ENCODE measurements at regions not wholly inside any gene's neighbourhood (a gene's known extent, or its start where the extent isn't known, plus 50 kb on each side); places are given as distances from the start of the nearest gene placed in this dataset.

DNA sequence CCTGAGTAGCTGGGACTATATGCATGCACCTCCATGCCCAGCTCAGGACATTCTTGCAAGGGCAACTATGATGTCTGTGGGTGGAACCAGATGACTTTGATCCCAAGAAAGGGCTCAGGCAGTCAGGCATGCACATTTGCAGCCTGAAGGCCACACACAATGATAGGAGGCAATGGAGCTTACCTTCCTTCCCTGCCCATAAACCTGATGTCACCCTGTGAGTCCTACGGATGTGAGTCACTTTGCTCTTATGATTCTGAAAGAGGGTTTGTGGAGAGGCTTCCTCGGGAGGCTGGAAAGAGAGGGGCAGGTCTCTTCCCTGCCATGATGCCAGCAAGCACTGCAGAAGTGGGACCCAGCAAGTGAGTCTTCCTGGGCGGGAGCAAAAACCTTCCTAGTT lies 202.4 kb downstream of the LY86 start:
- no peak for DNase-seq

DNA sequence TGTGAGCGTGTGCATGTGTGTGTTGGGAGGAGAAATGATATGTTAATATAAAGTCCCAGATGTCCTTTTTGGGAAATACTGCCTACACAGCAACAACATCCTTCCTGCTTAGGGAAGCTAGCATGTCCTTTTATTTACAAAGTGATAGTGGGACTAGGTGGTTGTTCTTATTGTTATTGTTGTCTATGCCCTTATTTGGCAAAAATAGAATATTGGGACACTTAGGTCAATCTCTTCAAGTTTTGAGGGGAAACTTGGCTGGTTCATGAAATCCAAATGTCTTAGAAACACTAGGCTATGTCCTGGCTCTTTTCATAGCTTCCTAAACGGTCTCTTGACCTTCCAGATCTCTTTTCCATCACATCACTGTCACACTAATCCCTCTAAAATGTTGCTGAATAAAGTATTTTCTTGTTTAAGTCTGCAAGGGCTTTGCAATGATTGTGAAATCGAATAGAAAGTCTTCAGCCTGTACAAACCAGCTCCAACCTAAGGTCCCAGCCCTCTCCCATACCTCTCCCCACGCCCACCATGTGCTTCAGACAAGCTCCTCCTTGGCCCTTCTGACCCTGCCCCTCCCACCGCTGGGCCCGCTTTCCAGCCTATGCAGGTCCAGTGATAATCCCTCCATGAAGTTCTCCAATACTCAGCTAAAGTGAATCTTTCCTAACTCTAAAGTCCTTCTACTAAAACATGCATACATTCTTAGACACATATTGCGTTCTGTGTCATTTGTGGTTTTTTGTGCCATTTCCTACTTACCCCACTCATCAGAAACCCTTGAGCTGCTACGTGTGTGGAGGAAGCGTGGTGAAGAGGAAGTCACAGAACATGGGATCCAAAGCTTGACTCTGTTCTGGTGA lies 205.1 kb downstream of the LY86 start:
- no peak overlapping the region for H3K27ac Mint-ChIP-seq
- no peak for ATAC-seq (replicated peaks in 1 of 4)
- H3K27ac ChIP-seq (ENCODE audit: low read length) = no peak overlapping the region

More for the DNA sequence above, 202.4 kb downstream of the LY86 start:
- H3K9me3 ChIP-seq = no peaks in the 10 kb centered on the region
- no peak overlapping the region for H3K27ac ChIP-seq (ENCODE audit: low read length)
- Mint-ChIP-seq H3K4me3 (no peak overlapping the region), H3K36me3 (no peaks in the 10 kb centered on the region), H3K4me1 (peaks cover 3 to 8% (median 5%) of the 10 kb centered on the region in 3 donors), H3K27me3 (no peaks in the 10 kb centered on the region), H3K9me3 (no peaks in the 10 kb centered on the region), H3K27ac (no peak overlapping the region)
- POLR2A ChIA-PET = no interaction called here
- H3K4me1 ChIP-seq (ENCODE audit: control insufficient read depth in 1 of 2, extremely low read depth in 1 of 2, insufficient read depth in 2 of 2, low read length in 2 of 2) = peaks cover 0 to 11% of the 10 kb centered on the region in 2 experiments
- H3K4me3 ChIP-seq (ENCODE audit: control insufficient read depth in 1 of 2, extremely low read depth in 1 of 2, low read length in 1 of 2) = no peak overlapping the region
- no CpG with 5 or more reads among the region's 3 CpGs for WGBS (ENCODE audit: insufficient coverage)
- no peaks in the 10 kb centered on the region for H3K36me3 ChIP-seq (ENCODE audit: control insufficient read depth in 2 of 2, extremely low read depth in 1 of 2, insufficient read depth in 1 of 2, low read length in 1 of 2)
- H3K27me3 ChIP-seq (replicated peaks in 1 of 2; ENCODE audit: control insufficient read depth in 2 of 2, extremely low read depth in 1 of 2, insufficient read depth in 2 of 2, low read length in 1 of 2) = no peaks in the 10 kb centered on the region
- no peak for ATAC-seq (replicated peaks in 1 of 4)
- CTCF ChIA-PET = no interaction called here

GRCh38 chr6:6795393-6795792 lies 206.9 kb downstream of the LY86 start:
- Histone ChIP-seq H3K27me3 (replicated peaks in 1 of 2; ENCODE audit: control insufficient read depth in 2 of 2, extremely low read depth in 1 of 2, insufficient read depth in 2 of 2, low read length in 1 of 2) (peaks cover 0 to 5% of the 10 kb centered on the region in 2 experiments), H3K4me1 (ENCODE audit: control insufficient read depth in 1 of 2, extremely low read depth in 1 of 2, insufficient read depth in 2 of 2, low read length in 2 of 2) (peaks cover 2 to 11% of the 10 kb centered on the region in 2 experiments), H3K9me3 (no peaks in the 10 kb centered on the region), H3K4me3 (ENCODE audit: control insufficient read depth in 1 of 2, extremely low read depth in 1 of 2, low read length in 1 of 2) (no peak overlapping the region), H3K36me3 (ENCODE audit: control insufficient read depth in 2 of 2, extremely low read depth in 1 of 2, insufficient read depth in 1 of 2, low read length in 1 of 2) (no peaks in the 10 kb centered on the region), H3K27ac (ENCODE audit: low read length) (no peak overlapping the region)
- Mint-ChIP-seq H3K4me1 (peaks cover 6 to 13% (median 9%) of the 10 kb centered on the region in 3 donors), H3K36me3 (no peaks in the 10 kb centered on the region), H3K27me3 (no peaks in the 10 kb centered on the region), H3K27ac (no peak overlapping the region), H3K4me3 (no peak overlapping the region), H3K9me3 (no peaks in the 10 kb centered on the region)
- ATAC-seq (replicated peaks in 1 of 4) (no peak), DNase-seq (no peak)
- 100% methylated on average over 1 of the region's 4 CpGs for WGBS (ENCODE audit: insufficient coverage)
- ChIA-PET POLR2A (no interaction called here), CTCF (no interaction called here)

More for the DNA sequence above, 205.1 kb downstream of the LY86 start:
- H3K27me3 ChIP-seq (replicated peaks in 1 of 2; ENCODE audit: control insufficient read depth in 2 of 2, extremely low read depth in 1 of 2, insufficient read depth in 2 of 2, low read length in 1 of 2) = peaks cover 0 to 2% of the 10 kb centered on the region in 2 experiments
- peaks cover 3 to 8% (median 5%) of the 10 kb centered on the region in 3 donors for H3K4me1 Mint-ChIP-seq
- H3K4me3 Mint-ChIP-seq = no peak overlapping the region
- no peak overlapping the region for H3K4me3 ChIP-seq (ENCODE audit: control insufficient read depth in 1 of 2, extremely low read depth in 1 of 2, low read length in 1 of 2)
- H3K9me3 Mint-ChIP-seq = no peaks in the 10 kb centered on the region
- POLR2A ChIA-PET = interaction anchor here in 1 of 2 donors (0.5 kb wide), 1 partner anchor 74 kb away, joined by 3 read pairs; no protein-coding TSS in a partner anchor
- H3K36me3 Mint-ChIP-seq = no peaks in the 10 kb centered on the region
- H3K4me1 ChIP-seq (ENCODE audit: control insufficient read depth in 1 of 2, extremely low read depth in 1 of 2, insufficient read depth in 2 of 2, low read length in 2 of 2) = peaks cover 0 to 11% of the 10 kb centered on the region in 2 experiments
- H3K27me3 Mint-ChIP-seq = no peaks in the 10 kb centered on the region
- no peaks in the 10 kb centered on the region for H3K9me3 ChIP-seq
- no peaks in the 10 kb centered on the region for H3K36me3 ChIP-seq (ENCODE audit: control insufficient read depth in 2 of 2, extremely low read depth in 1 of 2, insufficient read depth in 1 of 2, low read length in 1 of 2)
- DNase-seq = no peak
- 87% methylated on average over 4 of the region's 9 CpGs for WGBS (ENCODE audit: insufficient coverage)
- CTCF ChIA-PET = interaction anchor here in 1 of 2 donors (0.6 kb wide), 1 partner anchor 24 kb away, joined by 3 read pairs; no protein-coding TSS in a partner anchor

DNA sequence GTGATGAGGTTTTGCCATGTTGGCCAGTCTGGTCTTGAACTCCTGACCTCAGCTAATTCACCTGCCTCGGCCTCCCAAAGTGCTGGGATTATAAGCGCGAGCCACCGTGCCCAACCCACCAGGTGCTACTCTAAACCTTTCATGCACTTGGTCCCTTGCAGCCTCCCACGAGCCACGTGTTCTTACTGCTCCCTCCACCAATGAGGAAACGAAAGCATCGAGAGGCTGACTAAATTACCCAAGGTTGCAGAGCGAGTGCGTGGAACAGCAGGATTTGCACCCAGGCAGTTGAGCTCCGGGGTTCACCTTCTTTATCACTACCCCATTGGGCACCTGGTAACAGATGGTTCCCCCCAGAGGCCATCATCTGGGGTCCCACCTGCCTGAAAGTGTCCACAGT lies 208.3 kb downstream of the LY86 start:
- ChIA-PET CTCF (no interaction called here), POLR2A (no interaction called here)
- Mint-ChIP-seq H3K4me1 (peaks cover 6 to 17% (median 9%) of the 10 kb centered on the region in 3 donors), H3K27me3 (no peaks in the 10 kb centered on the region), H3K27ac (no peak overlapping the region), H3K4me3 (no peak overlapping the region), H3K9me3 (no peaks in the 10 kb centered on the region), H3K36me3 (no peaks in the 10 kb centered on the region)
- Histone ChIP-seq H3K4me3 (ENCODE audit: control insufficient read depth in 1 of 2, extremely low read depth in 1 of 2, low read length in 1 of 2) (no peak overlapping the region), H3K9me3 (no peaks in the 10 kb centered on the region), H3K36me3 (ENCODE audit: control insufficient read depth in 2 of 2, extremely low read depth in 1 of 2, insufficient read depth in 1 of 2, low read length in 1 of 2) (no peaks in the 10 kb centered on the region), H3K27me3 (replicated peaks in 1 of 2; ENCODE audit: control insufficient read depth in 2 of 2, extremely low read depth in 1 of 2, insufficient read depth in 2 of 2, low read length in 1 of 2) (peaks cover 0 to 9% of the 10 kb centered on the region in 2 experiments), H3K4me1 (ENCODE audit: control insufficient read depth in 1 of 2, extremely low read depth in 1 of 2, insufficient read depth in 2 of 2, low read length in 2 of 2) (peaks cover 2 to 11% of the 10 kb centered on the region in 2 experiments), H3K27ac (ENCODE audit: low read length) (no peak overlapping the region)
- ATAC-seq (replicated peaks in 1 of 4) (no peak), DNase-seq (no peak)
- 89% methylated on average over 9 of the region's 11 CpGs for WGBS (ENCODE audit: insufficient coverage)

- 9% methylated on average over 3 of the region's 5 CpGs for WGBS (ENCODE audit: insufficient coverage)
- ChIA-PET POLR2A (no interaction called here), CTCF (no interaction called here)
- Mint-ChIP-seq H3K27me3 (peaks cover 0 to 7% of the 10 kb centered on the region in 2 donors), H3K4me1 (peaks cover 6 to 16% (median 9%) of the 10 kb centered on the region in 3 donors), H3K36me3 (no peaks in the 10 kb centered on the region), H3K27ac (no peak overlapping the region), H3K4me3 (no peak overlapping the region), H3K9me3 (no peaks in the 10 kb centered on the region)
- H3K9me3 ChIP-seq = no peaks in the 10 kb centered on the region
- DNase-seq (no peak), ATAC-seq (replicated peaks in 1 of 4) (no peak)
- peaks cover 0 to 9% of the 10 kb centered on the region in 2 experiments for H3K27me3 ChIP-seq (replicated peaks in 1 of 2; ENCODE audit: control insufficient read depth in 2 of 2, extremely low read depth in 1 of 2, insufficient read depth in 2 of 2, low read length in 1 of 2)
- no peaks in the 10 kb centered on the region for H3K36me3 ChIP-seq (ENCODE audit: control insufficient read depth in 2 of 2, extremely low read depth in 1 of 2, insufficient read depth in 1 of 2, low read length in 1 of 2)
- no peak overlapping the region for H3K4me3 ChIP-seq (ENCODE audit: control insufficient read depth in 1 of 2, extremely low read depth in 1 of 2, low read length in 1 of 2)
- no peak overlapping the region for H3K27ac ChIP-seq (ENCODE audit: low read length)
- peaks cover 2 to 8% of the 10 kb centered on the region in 2 experiments for H3K4me1 ChIP-seq (ENCODE audit: control insufficient read depth in 1 of 2, extremely low read depth in 1 of 2, insufficient read depth in 2 of 2, low read length in 2 of 2)
These were observed 209.9 kb downstream of the LY86 start for GRCh38 chr6:6798448-6798860.

DNA sequence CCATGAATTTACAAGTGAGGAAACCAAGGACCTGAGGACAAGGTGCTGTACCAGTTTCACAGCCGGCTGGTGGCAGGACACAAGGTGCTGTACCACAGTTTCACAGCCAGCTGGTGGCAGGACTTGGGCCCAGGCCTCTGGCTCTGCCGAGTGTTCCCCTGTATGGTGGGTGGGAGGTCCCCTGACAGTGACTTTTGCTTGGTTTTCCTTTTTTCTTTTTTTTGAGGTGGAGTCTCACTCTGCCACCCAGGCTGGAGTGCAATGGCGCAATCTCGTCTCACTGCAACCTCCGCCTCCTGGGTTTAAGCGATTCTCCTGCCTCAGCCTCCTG lies 212.4 kb downstream of the LY86 start:
- ChIA-PET CTCF (no interaction called here), POLR2A (no interaction called here)
- Mint-ChIP-seq H3K9me3 (no peaks in the 10 kb centered on the region), H3K27me3 (peaks cover 0 to 9% of the 10 kb centered on the region in 2 donors), H3K4me3 (no peak overlapping the region), H3K36me3 (no peaks in the 10 kb centered on the region), H3K4me1 (peaks cover 2 to 8% (median 5%) of the 10 kb centered on the region in 3 donors), H3K27ac (no peak overlapping the region)
- no peak overlapping the region for H3K4me3 ChIP-seq (ENCODE audit: control insufficient read depth in 1 of 2, extremely low read depth in 1 of 2, low read length in 1 of 2)
- 78% methylated on average over 1 of the region's 6 CpGs for WGBS (ENCODE audit: insufficient coverage)
- H3K4me1 ChIP-seq (ENCODE audit: control insufficient read depth in 1 of 2, extremely low read depth in 1 of 2, insufficient read depth in 2 of 2, low read length in 2 of 2) = peaks cover 0 to 2% of the 10 kb centered on the region in 2 experiments
- H3K36me3 ChIP-seq (ENCODE audit: control insufficient read depth in 2 of 2, extremely low read depth in 1 of 2, insufficient read depth in 1 of 2, low read length in 1 of 2) = no peaks in the 10 kb centered on the region
- H3K27me3 ChIP-seq (replicated peaks in 1 of 2; ENCODE audit: control insufficient read depth in 2 of 2, extremely low read depth in 1 of 2, insufficient read depth in 2 of 2, low read length in 1 of 2) = peaks cover 0 to 19% of the 10 kb centered on the region in 2 experiments
- no peaks in the 10 kb centered on the region for H3K9me3 ChIP-seq
- ATAC-seq (replicated peaks in 1 of 4) (no peak), DNase-seq (no peak)
- H3K27ac ChIP-seq (ENCODE audit: low read length) = no peak overlapping the region
